ENCODE measurements at regions not wholly inside any gene's neighbourhood (a gene's known extent, or its start where the extent isn't known, plus 50 kb on each side); places are given as distances from the start of the nearest gene placed in this dataset.

- TF ChIP-seq MLLT1 (IDR thresholded peaks at IDR 0.05) (no peak), MECOM (CRISPR knock-in tag; IDR thresholded peaks at IDR 0.05) (no peak), ZNF347 (CRISPR knock-in tag; IDR thresholded peaks at IDR 0.05; ENCODE audit: low read depth) (no peak), CSDE1 (IDR thresholded peaks at IDR 0.05) (no peak), ZFP1 (CRISPR knock-in tag; IDR thresholded peaks at IDR 0.05) (no peak)
- TF ChIP-seq, protein P1, sequence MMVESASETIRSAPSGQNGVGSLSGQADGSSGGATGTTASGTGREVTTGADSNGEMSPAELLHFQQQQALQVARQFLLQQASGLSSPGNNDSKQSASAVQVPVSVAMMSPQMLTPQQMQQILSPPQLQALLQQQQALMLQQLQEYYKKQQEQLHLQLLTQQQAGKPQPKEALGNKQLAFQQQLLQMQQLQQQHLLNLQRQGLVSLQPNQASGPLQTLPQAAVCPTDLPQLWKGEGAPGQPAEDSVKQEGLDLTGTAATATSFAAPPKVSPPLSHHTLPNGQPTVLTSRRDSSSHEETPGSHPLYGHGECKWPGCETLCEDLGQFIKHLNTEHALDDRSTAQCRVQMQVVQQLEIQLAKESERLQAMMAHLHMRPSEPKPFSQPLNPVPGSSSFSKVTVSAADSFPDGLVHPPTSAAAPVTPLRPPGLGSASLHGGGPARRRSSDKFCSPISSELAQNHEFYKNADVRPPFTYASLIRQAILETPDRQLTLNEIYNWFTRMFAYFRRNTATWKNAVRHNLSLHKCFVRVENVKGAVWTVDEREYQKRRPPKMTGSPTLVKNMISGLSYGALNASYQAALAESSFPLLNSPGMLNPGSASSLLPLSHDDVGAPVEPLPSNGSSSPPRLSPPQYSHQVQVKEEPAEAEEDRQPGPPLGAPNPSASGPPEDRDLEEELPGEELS (CRISPR knock-in tag; IDR thresholded peaks at IDR 0.05; ENCODE audit: borderline replicate concordance): no peak
These were observed 213.3 kb upstream of the GBE1 start (continued) for GRCh38 chr3:81974751-81975150.

GRCh38 chr3:81968658-81969057, 207.2 kb upstream of the GBE1 start:
- ATAC-seq: no peak
- no peak overlapping the region for H2AFZ ChIP-seq (ENCODE audit: low read depth, low read length)
- in situ Hi-C loops (cut with MboI): no loop called here
- no peak for FAIRE-seq
- no peaks in the 10 kb centered on the region for H3K4me1 ChIP-seq (replicated peaks in 1 of 2; ENCODE audit: control insufficient read depth in 2 of 2, insufficient read depth in 2 of 2, low read length in 2 of 2)
- no peak overlapping the region for H3K27ac ChIP-seq (ENCODE audit: extremely low read depth, low read depth, low read length)
- no peak overlapping the region for H3K4me3 ChIP-seq
- ChIA-PET CTCF (ENCODE audit: low intra/inter-chr PET ratio) (no interaction called here), POLR2A (interaction anchor here (1.4 kb wide), 1 partner anchor 9 kb away, joined by 3 read pairs; no protein-coding TSS in a partner anchor)
- no TSS peak for BruUV-seq (replicated peaks)
- no peaks in the 10 kb centered on the region for H3K27me3 ChIP-seq (ENCODE audit: control insufficient read depth in 2 of 2, insufficient read depth in 2 of 2, low read length in 2 of 2)
- no peaks in the 10 kb centered on the region for H4K20me1 ChIP-seq (replicated peaks; ENCODE audit: control insufficient read depth, insufficient read depth, low read length)
- TF ChIP-seq, protein P2, sequence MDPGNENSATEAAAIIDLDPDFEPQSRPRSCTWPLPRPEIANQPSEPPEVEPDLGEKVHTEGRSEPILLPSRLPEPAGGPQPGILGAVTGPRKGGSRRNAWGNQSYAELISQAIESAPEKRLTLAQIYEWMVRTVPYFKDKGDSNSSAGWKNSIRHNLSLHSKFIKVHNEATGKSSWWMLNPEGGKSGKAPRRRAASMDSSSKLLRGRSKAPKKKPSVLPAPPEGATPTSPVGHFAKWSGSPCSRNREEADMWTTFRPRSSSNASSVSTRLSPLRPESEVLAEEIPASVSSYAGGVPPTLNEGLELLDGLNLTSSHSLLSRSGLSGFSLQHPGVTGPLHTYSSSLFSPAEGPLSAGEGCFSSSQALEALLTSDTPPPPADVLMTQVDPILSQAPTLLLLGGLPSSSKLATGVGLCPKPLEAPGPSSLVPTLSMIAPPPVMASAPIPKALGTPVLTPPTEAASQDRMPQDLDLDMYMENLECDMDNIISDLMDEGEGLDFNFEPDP (CRISPR knock-in tag; IDR thresholded peaks at IDR 0.05): no peak
- TF ChIP-seq ESRRB (CRISPR knock-in tag; IDR thresholded peaks at IDR 0.05; ENCODE audit: borderline replicate concordance) (no peak), ELF1 (tag; IDR thresholded peaks at IDR 0.05) (no peak), KAT2B (IDR thresholded peaks at IDR 0.05; ENCODE audit: low read depth, low read length) (no peak), SMC3 (conservative IDR thresholded peaks at IDR 0.05; ENCODE audit: insufficient read depth, low read depth, low read length) (no peak)
- no peaks in the 10 kb centered on the region for H3K9me1 ChIP-seq (ENCODE audit: control insufficient read depth, insufficient read depth, low read length)
- H3K36me3 ChIP-seq (ENCODE audit: control insufficient read depth, insufficient read depth, low read length): no peaks in the 10 kb centered on the region
- intact Hi-C loops (cut with micrococcal nuclease): no loop called here
- no peaks in the 10 kb centered on the region for H3K79me2 ChIP-seq (ENCODE audit: control insufficient read depth, insufficient read depth, low read length)
- no peak overlapping the region for H3K4me2 ChIP-seq (ENCODE audit: insufficient read depth, low read length)
- WGBS (ENCODE audit: insufficient coverage, low coverage, missing lambda C conversion rate): 0% methylated on average over 4 of the region's 4 CpGs
- H3K9me3 ChIP-seq (replicated peaks; ENCODE audit: control insufficient read depth, insufficient read depth, low read depth, low read length): no peaks in the 10 kb centered on the region
- H3K9ac ChIP-seq (ENCODE audit: insufficient read depth in 1 of 2, low read depth in 2 of 2, low read length in 2 of 2): no peak overlapping the region
- DNase-seq (ENCODE audit: extremely low read depth in 1 of 4, low spot score in 3 of 4): no peak
